Activated naive CD4-positive, alpha-beta T cell treated with Interleukin-2 at 50 U/mL for 16 hours (primary cell): ENCODE measurements at regions not wholly inside any gene's neighbourhood (a gene's known extent, or its start where the extent isn't known, plus 50 kb on each side); places are given as distances from the start of the nearest gene placed in this dataset.
"Not testable (repeated sequence)": the region's sequence is repeated elsewhere in the genome, so short reads cannot be mapped to it uniquely, and the experiment has no call there.

Source experiments
- DNase-seq: peaks from one replicate; pipeline ENCODE4 v3.0.0-alpha.2; 2020

DNA sequence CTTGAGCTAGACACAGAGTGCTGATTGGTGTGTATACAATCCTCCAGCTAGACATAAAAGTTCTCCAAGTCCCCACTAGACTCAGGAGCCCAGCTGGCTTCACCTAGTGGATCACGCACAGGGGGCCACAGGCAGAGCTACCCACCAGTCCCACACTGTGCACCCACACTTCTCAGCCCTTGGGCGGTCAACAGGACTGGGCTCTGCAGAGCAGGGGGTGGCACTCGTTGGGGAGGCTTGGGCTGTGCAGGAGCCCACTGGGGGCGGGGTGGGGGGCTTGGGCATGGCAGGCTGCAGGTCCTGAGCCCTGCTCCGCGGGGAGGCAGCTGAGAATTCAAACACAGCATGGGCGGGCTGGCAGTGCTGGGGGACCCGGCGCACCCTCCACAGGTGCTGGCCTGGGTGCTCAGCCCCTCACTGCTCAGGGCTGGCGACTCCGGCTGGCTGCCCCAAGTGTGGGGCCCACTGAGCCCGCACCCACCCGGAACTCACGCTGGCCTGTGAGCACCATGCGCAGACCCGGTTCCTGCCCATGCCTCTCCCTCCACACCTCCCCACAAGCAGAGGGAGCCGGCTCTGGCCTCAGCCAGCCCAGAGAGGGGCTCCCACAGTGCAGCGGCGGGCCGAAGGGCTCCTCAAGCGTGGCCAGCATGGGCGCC, 873.8 kb downstream of the PCDH17 start:
- not testable (repeated sequence) for DNase-seq

DNA sequence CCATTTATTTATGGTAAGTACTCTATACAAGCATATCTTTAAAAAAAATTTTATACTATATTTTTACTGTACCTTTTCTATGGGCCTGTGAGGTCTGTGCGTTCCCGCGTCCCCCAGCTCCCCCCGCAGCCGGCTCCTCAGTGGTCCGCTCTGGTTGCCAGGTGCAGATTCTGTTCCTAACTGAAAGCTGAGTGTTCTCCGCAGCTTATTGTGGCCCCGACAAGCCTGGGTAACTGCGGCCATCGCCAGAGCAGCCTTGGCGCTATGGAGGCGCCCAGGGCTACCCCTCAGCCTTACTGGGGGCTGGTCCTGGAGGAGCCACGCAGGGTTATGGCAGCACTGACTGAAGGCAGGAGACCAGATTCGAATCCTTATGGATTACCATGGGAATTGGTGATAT, 896.8 kb downstream of the PCDH17 start:
- no peak for DNase-seq

DNA sequence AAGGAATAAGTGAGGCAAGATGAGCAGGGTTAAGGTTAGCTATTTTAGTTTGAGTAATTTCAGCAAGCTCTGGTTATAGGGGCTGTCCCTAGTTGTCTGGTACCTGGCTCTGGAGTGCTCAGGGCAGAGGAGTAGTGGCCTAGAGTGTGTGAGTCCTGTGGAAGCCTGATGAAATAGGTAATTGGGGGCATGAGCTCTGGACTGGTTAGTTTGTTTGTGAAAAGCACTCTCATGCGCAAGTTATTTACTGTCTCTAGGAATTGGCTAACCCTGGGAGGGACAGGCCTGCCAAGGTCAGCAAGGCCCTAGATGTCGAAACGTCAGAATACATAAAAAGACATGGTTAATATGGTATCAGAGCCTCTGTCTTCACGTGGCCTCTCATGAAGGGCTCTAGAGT, 900.1 kb downstream of the PCDH17 start:
- DNase-seq, result no peak

DNA sequence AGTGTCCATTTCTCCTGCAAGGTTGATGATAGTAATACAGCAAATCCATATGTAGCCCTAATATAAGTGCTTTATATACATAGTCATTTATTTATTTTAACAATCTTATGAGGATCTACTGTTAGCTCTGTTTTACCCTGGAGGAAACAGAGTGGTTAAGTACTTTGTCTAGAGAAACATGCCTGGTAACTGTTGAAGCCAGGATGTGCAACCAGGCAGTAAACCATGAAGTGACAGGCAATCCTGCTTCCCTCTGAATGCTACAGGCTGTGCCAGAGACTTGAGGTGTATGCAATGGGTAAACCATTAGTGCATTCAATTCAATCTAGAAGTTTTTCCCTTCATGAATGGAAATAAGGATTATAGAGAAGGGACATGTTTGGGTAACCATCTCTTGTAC, 911.0 kb downstream of the PCDH17 start:
- no peak for DNase-seq

DNA sequence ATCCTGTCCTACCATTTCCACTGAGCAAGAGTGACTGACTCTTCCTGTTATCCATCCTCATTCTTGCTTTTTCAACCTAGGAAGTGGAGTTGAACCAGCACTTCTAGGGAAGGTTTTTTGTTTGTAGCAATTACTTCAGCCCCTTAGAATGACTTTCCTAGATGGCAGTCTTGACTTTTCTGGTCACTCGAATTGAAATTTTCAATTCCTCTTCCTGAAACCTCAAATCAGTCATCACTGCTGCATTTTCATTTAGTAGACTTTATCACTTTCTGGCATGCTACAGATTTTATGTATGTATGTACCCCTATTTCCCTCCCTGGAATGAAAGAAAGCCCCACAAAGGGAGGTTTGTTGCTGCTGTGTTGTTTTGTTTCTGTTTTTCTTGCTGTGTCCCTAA, 915.9 kb downstream of the PCDH17 start:
- no peak for DNase-seq

DNA sequence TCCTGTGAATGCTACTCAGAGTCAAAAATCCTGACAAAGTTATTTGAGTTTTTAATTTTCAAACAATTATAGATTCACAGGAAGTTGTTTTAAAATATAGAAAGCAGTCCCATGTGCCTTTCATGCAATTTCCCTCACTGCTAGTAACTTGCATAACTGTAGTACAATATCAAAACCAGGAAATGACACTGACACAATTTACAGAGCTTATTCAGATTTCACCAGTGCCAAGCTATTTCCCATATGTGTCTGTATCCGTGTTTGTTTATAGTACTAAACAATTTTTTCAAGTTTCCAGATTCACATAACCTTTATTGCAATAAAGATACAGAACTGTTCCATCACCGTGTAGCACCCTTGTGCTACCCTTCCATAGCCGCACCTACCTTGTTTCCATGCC, 934.6 kb downstream of the PCDH17 start:
- no peak for DNase-seq

DNA sequence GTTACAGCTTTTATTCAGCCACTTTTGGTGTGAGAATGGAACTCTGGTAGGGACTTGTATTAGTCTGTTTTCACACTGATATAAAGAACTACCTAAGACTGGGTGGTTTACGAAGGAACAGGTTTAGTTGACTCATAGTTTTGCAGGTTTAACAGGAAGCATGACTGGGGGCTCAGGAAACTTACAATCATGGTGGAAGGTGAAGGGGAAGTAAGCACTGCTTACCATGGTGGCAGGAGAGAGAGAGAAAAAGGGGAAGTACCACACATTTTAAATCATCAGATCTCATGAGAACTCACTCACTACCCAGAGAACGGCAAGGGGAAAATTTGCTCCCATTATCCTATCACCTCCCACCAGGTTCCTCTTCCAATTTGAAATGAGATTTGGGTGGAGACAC, 942.2 kb downstream of the PCDH17 start:
- no peak for DNase-seq

DNA sequence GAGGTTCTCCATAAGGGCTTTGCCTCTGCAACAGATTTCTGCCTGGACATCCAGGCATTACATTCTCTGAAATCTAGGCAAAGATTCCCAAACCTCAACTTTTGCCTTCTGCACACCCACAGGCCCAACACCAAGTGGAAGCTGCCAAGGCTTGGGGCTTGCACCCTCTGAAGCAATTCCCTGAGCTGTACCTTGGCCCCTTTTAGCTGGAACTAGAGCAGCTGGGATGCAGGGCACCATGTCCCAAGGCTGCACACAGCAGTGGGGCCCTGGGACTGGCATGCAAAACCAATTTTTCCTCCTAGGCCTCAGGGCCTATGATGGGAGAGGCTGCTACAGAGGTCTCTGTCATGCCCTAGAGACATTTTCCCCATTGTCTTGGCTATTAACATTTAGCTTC, 943.2 kb downstream of the PCDH17 start:
- DNase-seq, result no peak

DNA sequence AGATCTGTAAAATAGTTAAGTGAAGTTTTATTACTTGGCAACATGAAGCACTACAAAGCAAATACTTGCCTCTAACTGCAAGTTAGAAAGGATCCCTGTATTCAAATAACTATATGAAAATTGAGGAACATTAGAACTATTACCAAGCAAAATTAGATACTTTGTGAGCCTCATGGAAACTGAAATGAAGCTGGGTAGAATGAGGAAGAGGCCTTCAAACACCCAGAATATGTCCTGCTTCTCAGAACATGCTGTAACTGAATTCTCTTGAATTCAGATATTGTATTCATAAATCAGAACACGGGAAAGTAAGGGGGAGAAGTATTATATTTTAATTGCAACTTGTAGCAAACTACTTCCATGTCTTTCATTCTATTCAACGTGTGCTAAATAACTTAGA, 947.9 kb downstream of the PCDH17 start:
- no peak for DNase-seq

DNA sequence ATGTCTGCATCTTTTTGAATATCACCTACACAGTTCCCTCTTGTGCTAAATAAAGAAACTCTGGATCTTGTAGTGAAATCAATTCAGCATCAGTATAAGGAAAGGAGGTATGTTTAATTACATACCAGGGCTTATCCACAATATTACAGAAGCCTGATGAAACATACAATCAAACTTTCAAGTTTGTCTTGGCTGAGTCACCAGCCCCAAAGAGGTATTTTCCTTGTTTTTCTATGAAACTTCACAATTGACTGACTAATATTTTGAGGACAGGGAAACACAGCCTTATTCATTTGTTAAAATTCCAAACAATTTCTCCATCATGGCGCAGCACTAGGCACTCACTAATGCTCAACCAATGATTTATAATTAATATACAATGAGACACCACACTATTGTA, 952.4 kb downstream of the PCDH17 start:
- DNase-seq, result no peak

DNA sequence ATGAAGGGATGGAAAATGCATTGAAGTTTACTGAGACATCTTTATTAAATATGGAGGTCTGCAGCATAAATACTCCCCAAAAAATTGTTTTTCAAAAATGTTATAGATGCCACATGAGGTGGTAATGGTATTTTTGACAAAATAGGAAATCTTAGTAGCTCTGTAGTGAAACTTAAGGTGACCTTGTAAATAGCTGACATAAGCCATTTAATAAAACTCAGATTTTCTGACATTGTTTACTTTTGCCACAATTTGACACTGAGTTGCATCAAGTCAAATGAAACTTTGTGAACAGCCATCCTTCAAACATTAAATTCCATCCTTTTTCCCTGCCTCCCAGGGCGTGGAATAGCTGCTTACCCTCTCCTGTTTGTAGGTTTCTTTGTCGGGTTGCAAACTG, 953.1 kb downstream of the PCDH17 start:
- no peak for DNase-seq

DNA sequence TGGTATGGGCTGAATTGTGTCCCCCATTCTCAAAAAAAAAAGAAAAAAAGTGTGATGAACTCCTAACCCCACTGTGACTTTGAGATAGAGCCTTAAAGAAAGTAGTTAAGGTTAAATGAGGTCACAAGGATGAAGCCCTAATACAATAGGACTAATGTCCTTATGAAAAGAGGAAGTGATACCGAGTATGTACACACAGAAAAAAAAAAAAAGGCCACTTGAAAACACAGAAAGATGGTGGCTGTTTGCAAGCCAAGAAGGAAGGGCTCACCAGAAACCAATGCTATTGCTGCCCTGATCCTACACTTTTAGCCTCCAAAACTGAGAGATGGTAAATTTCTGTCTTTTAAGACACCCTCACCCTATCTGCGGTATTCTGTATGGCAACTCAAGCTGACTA, 955.6 kb downstream of the PCDH17 start:
- DNase-seq, result no peak

DNA sequence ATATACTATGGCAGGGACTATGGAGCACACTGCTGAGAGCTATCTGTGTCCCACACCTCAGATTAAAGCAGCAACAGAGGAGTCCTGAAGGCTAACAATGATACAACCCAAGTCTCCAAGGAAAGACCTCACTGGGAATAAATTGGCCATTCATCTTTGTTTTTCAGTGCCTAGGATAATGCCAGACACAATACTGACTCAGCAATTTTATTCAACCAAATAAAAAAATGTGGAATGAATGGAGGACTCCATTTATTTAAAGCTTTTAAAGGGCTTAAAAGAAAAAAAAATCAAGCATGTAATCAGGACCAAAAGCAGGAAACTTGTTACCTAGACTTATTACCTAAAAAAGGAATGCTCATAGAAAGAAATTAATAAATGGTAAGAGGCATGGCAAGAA, 960.5 kb downstream of the PCDH17 start:
- DNase-seq, result no peak

DNA sequence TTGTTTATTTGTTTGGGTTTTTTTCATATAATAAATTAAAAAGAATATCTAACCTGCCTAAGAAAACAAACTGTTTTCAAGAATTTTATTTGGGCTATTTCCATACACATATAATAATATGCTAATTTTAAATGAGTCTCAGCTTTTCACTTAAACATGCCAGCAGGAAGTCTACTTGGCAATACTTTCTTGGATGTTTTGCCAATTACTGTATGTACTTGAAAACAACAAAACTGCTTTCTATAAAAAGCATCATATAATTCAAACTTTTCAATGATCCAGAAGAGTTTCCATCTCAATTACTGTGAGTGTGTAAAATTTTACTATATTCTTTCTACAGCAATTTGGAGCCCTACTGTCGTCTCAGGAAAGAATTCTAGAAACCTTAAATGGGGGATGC, 961.2 kb downstream of the PCDH17 start:
- DNase-seq, result no peak

DNA sequence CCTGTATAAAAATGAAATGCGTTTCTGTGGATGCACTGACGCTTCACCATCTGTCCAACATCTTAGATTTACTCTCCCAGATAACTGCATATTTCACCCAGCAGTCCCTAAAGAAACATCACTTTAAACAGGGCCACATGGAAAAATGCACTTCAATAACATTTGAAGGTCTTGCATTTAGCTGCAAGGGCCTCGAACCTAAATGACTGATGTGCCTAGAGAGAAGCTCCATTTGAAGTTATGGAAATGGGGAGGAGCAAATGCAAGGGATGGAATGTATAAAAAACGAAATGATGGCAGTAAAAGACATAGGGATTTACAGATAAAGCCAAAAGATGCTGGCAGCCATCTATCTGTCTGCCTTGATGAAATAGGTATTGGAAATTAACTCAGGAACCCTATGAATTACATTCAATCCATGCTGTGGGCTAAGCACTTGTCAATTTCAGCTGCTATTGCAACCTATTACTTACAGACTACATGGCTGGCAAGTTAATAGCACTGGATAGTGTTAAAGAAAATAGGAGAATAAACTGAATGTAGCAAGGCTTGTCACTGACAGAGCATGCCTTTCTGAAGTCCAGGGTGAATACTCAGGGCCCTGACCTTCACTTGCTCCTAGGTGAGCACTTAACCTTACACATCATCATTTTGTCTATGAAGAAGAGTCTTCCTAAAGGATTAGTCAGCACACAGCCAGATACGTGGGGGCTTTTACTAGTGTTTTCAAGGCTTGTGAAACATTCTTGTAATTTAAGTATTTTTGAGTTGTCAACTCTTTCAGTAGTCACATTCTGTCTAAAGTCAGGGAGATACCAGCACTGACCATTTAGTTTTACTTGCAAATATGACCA, 963.4 kb downstream of the PCDH17 start:
- DNase-seq, result no peak

DNA sequence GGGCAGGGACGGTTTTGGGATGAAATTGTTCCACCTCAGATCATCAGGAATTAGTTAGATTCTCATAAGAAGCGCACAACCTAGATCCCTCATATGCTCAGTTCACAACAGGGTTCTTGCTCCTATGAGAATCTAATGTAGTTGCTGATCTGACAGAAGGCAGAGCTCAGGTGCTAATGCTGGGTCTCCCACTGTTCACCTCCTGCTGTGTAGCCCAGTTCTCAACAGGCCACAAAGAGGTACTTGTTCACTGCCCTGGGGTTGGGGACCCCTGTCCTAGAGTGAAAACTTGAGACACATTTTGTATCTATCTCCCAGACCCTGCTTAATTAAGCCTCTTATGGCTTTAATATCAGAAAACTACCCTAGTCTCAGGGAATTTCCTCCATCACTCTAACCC, 966.0 kb downstream of the PCDH17 start:
- no peak for DNase-seq

DNA sequence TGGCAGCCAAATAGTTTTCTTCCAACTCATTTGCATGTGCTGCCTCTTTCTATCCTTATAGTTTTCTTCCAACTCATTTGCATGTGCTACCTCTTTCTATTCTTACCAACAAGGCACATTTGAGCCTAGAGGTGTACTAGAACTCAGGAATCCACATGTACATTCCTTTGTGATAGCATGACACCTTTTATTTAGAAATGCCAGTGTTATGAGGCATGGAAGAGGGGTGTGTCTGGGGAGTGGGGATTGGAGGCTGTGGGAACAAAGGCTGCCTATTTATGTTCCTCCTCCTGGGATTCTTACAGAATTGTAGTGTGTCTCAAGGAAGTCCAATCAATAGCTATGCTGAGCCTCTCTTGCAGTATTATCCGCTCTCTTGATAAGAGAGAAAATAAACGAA, 966.7 kb downstream of the PCDH17 start:
- no peak for DNase-seq

DNA sequence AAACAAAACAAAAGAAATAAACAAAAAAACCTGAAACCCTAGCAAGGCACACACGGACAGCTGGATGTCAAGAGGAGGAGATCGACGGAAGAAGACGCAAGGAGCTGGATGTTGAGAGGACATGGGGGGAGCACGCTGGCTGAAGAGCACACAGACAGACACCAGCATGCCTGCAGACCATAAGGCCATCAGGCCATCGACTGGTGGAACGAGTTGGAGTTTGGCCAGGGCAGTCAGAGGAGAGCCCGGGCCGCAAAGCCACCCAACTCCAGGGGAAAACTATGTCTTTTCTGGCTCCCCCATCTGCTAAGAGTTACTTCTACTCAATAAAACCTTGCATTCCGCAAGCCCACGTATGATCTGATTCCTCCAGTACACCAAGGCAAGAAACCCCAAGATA, 979.6 kb downstream of the PCDH17 start:
- DNase-seq, result no peak

DNA sequence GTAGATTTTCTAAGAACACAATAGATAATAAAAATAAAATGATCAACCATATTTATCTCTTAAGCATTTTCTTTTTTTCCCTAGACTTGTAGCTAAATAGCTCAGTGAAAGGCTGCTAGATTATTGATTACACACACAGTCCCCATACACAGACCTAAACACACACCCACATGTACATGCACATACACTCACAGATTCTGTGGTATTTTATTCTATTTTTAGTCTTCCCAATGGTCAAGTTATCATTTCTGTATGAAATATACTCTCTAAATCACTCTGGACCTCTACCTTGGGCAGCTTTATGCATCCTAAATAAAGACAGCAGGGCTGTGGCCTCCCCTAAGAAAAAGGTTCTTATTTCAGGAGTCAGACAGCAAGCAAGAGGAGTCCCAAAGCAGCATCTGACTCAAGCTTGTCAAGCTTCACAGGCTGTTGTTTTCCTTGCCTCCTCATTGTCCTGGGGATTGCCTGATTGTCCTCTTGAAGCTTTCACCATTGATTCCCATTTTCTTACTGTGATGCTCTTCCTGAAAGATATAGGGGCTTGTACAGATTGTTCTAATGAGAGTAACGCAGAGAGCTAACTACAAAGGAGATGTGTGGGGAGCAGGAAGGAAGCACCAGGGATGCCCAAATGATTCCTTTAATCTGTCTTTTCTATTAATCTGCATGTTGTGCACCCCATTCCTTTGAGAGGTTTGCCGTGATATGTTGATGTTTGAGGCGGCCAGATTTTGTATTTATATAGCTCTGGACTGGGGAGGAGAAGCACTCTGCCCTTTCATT, 986.5 kb downstream of the PCDH17 start:
- DNase-seq, result no peak

DNA sequence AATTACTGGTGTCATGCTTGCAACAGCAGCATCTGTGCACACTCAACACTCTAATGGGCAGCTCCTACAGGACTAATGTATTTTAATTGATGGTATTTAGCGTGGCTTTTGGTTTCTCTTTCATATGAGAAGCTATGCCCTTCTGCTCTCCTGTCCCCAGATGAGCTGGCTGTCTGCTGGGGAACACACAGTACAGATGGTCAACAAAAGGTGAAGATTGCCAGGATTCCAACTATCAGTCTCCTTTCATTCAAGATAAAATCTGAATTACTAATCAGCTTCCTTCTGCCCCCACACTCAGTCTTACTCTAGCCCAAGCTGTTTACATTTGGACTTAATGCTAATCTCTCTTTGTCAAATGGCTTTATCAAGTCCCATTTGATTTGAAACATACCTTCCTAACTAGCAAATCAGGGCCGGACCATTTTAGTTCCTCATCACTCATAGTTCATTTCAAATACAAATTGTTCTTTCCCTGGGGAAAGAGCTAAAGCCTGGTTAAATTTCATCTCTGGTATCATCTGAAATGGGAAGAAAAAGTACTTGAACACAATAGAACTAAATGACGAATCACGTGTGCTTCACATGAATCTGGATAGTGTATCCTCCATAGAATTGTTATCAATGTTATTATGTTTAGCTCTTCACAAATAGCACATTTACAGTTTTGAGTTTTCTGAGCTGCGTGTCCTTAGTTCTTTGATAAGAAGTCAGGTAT, 988.0 kb downstream of the PCDH17 start:
- DNase-seq, result no peak

DNA sequence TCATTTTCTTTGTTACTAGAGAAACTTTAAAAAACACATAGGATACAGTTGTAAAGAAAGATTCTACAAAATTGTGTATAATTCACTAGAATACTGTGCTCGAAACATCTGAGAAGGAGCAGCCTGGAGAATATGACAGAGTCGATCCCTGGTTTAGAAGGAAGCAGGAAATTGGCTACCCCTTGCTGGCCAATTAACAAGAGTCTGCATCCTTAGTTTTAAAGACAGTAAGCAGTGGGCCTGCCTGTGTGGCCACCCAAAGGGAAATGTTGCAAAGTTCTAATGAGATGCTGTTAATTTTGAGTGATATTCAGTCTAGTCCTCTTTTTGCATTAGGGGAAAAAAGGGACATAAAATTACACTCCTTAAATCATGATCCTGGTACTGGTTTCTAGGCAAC, 988.6 kb downstream of the PCDH17 start:
- DNase-seq, result no peak

DNA sequence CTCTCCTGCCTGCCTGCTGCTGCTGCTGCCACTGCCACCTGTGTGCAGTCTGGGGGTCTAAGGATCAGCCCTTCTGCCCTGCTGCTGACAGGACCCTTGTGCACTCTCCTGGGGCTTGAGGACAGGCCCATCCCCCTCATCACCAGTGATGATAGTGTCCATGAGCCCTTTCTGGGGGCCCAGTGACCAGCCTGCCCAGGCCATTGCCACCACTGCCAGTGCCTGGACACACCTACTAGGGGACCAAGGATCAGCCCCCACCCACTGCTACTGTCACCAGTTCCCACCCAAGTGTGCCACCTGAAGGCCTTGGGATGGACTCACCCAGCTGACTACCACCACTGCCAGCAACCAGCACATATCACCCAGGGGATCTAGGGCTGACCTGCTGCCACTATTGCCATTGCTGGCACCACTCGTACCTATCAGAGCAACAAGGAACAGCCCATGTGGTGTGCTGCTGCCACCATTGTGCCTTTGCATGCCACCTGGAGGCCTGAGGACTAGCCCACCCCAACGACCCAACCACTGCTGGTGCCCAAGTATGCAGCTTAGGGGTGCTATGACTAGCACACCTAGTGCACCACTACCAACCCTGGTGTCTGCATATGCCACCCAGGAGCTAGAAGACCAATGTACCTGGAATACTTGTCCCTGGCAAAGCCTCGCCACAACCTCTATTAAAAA, 994.3 kb downstream of the PCDH17 start:
- DNase-seq, result no peak

DNA sequence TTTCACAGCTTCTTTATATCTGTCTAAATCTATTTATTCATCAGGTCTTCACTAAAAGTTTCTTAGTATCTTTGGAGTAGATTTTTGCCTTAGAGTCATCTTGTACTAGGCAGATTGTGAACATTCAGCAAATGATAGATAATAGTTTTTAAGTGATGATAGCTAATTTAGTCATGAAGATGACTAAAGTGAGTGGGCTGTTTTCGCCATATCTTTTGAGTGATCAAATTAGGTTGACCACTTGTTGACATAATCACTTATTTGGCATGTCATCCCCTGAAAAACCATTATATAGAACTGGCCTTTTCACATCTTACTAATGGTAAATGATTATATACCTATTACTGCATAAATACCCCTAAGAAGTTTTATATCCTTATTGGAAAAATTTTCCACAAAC, 999.2 kb downstream of the PCDH17 start:
- no peak for DNase-seq
